WTC11 (cell line): ENCODE measurements at regions not wholly inside any gene's neighbourhood (a gene's known extent, or its start where the extent isn't known, plus 50 kb on each side); places are given as distances from the start of the nearest gene placed in this dataset.
A peak's percentile ranks its signal among the peaks of the same experiment; 100 is the strongest.

Experiments used
- ATAC-seq: fragments of 200-7000 bp; cut with Tn5 transposase; 2 replicates; pipeline ENCODE4 v1.10.0; 2021; ENCODE audit warnings: mild to moderate bottlenecking, moderate library complexity
- CTCF ChIA-PET: fragments of 300-600 bp; sonication (Branson Sonifier 250); formaldehyde crosslinking; loops from one replicate; lab custom pipeline; 2021; ENCODE audit warnings: antibody characterized with exemption; lab: Charles Lee
- POLR2A ChIA-PET: fragments of 350-600 bp; sonication (Branson Sonifier 250); formaldehyde crosslinking; loops from one replicate; lab custom pipeline; 2021; ENCODE audit warnings: antibody characterized with exemption; lab: Charles Lee
- DNase-seq: peaks from one replicate; pipeline ENCODE4 v3.0.0; 2021; ENCODE audit warnings: low spot score
- H3K27ac Mint-ChIP-seq: 2 replicates; pipeline ENCODE4 v1.8.0; 2021; ENCODE audit warnings: mixed read lengths
- H3K27me3 Mint-ChIP-seq: 2 replicates; pipeline ENCODE4 v1.8.0; 2021; ENCODE audit warnings: low read depth, mild to moderate bottlenecking, moderate library complexity, mixed read lengths
- H3K36me3 Mint-ChIP-seq: 2 replicates; pipeline ENCODE4 v1.8.0; 2021; ENCODE audit warnings: mixed read lengths
- H3K4me1 Mint-ChIP-seq: 2 replicates; pipeline ENCODE4 v1.8.0; 2022; ENCODE audit warnings: mixed read lengths
- H3K4me3 Mint-ChIP-seq: 2 replicates; pipeline ENCODE4 v1.8.0; 2021; ENCODE audit warnings: mild to moderate bottlenecking, moderate library complexity, mixed read lengths
- H3K9me3 Mint-ChIP-seq: 2 replicates; pipeline ENCODE4 v1.8.0; 2021; ENCODE audit warnings: mixed read lengths
- ATF1 ChIP-seq: sonication (generic); formaldehyde crosslinking; IDR thresholded peaks from 2 replicates; pipeline ENCODE4 v1.8.1; 2023; ENCODE audit warnings: mild to moderate bottlenecking, moderate library complexity, missing genetic modification reagents
- CTCF ChIP-seq: fragments of 200-600 bp; IDR thresholded peaks from 2 replicates; pipeline ENCODE4 v1.8.0; 2022; ENCODE audit warnings: antibody characterized with exemption
- ERG ChIP-seq: fragments of 250-450 bp; sonication (Bioruptor Pico); IDR thresholded peaks from 2 replicates; pipeline ENCODE4 v1.8.0; 2021; ENCODE audit warnings: mild to moderate bottlenecking
- FOXK1 ChIP-seq: sonication (generic); formaldehyde crosslinking; IDR thresholded peaks from 2 replicates; pipeline ENCODE4 v1.8.0; 2022; ENCODE audit warnings: mild to moderate bottlenecking, moderate library complexity, missing genetic modification reagents
- HMGA2 ChIP-seq: fragments of 250-450 bp; sonication (Bioruptor Pico); IDR thresholded peaks from 2 replicates; pipeline ENCODE4 v1.4.0; 2021; ENCODE audit warnings: mild to moderate bottlenecking, moderate library complexity
- MAX ChIP-seq: sonication (generic); formaldehyde crosslinking; IDR thresholded peaks from 2 replicates; pipeline ENCODE4 v1.8.0; 2022; ENCODE audit warnings: mild to moderate bottlenecking, missing genetic modification reagents
- MLX ChIP-seq: sonication (generic); formaldehyde crosslinking; IDR thresholded peaks from 2 replicates; pipeline ENCODE4 v1.8.1; 2023; ENCODE audit warnings: mild to moderate bottlenecking, missing genetic modification reagents, moderate library complexity
- NFATC4 ChIP-seq: fragments of 250-450 bp; sonication (Bioruptor Pico); IDR thresholded peaks from 2 replicates; pipeline ENCODE4 v1.9.0; 2021; ENCODE audit warnings: mild to moderate bottlenecking
- OVOL2 ChIP-seq: fragments of 250-450 bp; sonication (Bioruptor Pico); IDR thresholded peaks from 2 replicates; pipeline ENCODE4 v1.9.0; 2021; ENCODE audit warnings: mild to moderate bottlenecking, borderline replicate concordance
- PREB ChIP-seq: sonication (generic); formaldehyde crosslinking; IDR thresholded peaks from 2 replicates; pipeline ENCODE4 v1.8.1; 2022; ENCODE audit warnings: mild to moderate bottlenecking, missing genetic modification reagents, moderate library complexity, borderline replicate concordance
- PRRX2 ChIP-seq: fragments of 250-450 bp; sonication (Bioruptor Pico); IDR thresholded peaks from 2 replicates; pipeline ENCODE4 v1.8.0; 2021; ENCODE audit warnings: mild to moderate bottlenecking
- RELA ChIP-seq: sonication (generic); formaldehyde crosslinking; IDR thresholded peaks from 2 replicates; pipeline ENCODE4 v1.8.1; 2022; ENCODE audit warnings: missing genetic modification reagents, mild to moderate bottlenecking, borderline replicate concordance
- SMAD4 ChIP-seq: sonication (generic); formaldehyde crosslinking; IDR thresholded peaks from 2 replicates; pipeline ENCODE4 v1.8.0; 2022; ENCODE audit warnings: mild to moderate bottlenecking, missing genetic modification reagents
- TEAD4 ChIP-seq: sonication (generic); formaldehyde crosslinking; IDR thresholded peaks from 2 replicates; pipeline ENCODE4 v1.8.0; 2022; ENCODE audit warnings: mild to moderate bottlenecking, missing genetic modification reagents
- USF1 ChIP-seq: sonication (generic); formaldehyde crosslinking; IDR thresholded peaks from 2 replicates; pipeline ENCODE4 v1.8.0; 2022; ENCODE audit warnings: mild to moderate bottlenecking, missing genetic modification reagents
- USF2 ChIP-seq: sonication (generic); formaldehyde crosslinking; IDR thresholded peaks from 2 replicates; pipeline ENCODE4 v1.8.1; 2023; ENCODE audit warnings: mild to moderate bottlenecking, missing genetic modification reagents, moderate library complexity
- ZNF121 ChIP-seq: sonication (generic); formaldehyde crosslinking; IDR thresholded peaks from 2 replicates; pipeline ENCODE4 v1.8.0; 2023; ENCODE audit warnings: missing genetic modification reagents
- TF ChIP-seq, protein P1 (sequence below): sonication (generic); formaldehyde crosslinking; conservative IDR thresholded peaks from 2 replicates; pipeline ENCODE4 v1.8.1; 2022; ENCODE audit warnings: mild to moderate bottlenecking, missing genetic modification reagents
- TF ChIP-seq, protein P2 (sequence below): sonication (generic); formaldehyde crosslinking; IDR thresholded peaks from 2 replicates; pipeline ENCODE4 v1.8.0; 2023; ENCODE audit warnings: mild to moderate bottlenecking, missing genetic modification reagents
- TF ChIP-seq, protein P3 (sequence below): fragments of 250-450 bp; sonication (Bioruptor Pico); IDR thresholded peaks from 2 replicates; pipeline ENCODE4 v1.9.0; 2021; ENCODE audit warnings: mild to moderate bottlenecking, borderline replicate concordance

GRCh38 chr5:89128092-89128491 lies 245.1 kb upstream of the MEF2C start:
- no peak overlapping the region; the same call in 1 of the 2 replicates for H3K27ac Mint-ChIP-seq
- no peak overlapping the region for H3K4me3 Mint-ChIP-seq
- no peaks in the 10 kb centered on the region for H3K36me3 Mint-ChIP-seq
- H3K9me3 Mint-ChIP-seq: no peaks in the 10 kb centered on the region
- H3K27me3 Mint-ChIP-seq: no peaks in the 10 kb centered on the region
- TF ChIP-seq USF1 (CRISPR knock-in tag): no peak
- TF ChIP-seq PREB (CRISPR knock-in tag): no peak
- no peak for TF ChIP-seq USF2 (CRISPR knock-in tag)
- no peak for TF ChIP-seq NFATC4
- TF ChIP-seq SMAD4 (CRISPR knock-in tag): no peak
- no peak for TF ChIP-seq MLX (CRISPR knock-in tag)
- TF ChIP-seq MAX (CRISPR knock-in tag): no peak
- TF ChIP-seq CTCF: no peak
- no peak for TF ChIP-seq OVOL2 (CRISPR knock-in tag)
- TF ChIP-seq, protein P1, sequence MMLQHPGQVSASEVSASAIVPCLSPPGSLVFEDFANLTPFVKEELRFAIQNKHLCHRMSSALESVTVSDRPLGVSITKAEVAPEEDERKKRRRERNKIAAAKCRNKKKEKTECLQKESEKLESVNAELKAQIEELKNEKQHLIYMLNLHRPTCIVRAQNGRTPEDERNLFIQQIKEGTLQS: no peak
- TF ChIP-seq HMGA2: no peak
- TF ChIP-seq PRRX2 (CRISPR knock-in tag): no peak
- TF ChIP-seq, protein P2, sequence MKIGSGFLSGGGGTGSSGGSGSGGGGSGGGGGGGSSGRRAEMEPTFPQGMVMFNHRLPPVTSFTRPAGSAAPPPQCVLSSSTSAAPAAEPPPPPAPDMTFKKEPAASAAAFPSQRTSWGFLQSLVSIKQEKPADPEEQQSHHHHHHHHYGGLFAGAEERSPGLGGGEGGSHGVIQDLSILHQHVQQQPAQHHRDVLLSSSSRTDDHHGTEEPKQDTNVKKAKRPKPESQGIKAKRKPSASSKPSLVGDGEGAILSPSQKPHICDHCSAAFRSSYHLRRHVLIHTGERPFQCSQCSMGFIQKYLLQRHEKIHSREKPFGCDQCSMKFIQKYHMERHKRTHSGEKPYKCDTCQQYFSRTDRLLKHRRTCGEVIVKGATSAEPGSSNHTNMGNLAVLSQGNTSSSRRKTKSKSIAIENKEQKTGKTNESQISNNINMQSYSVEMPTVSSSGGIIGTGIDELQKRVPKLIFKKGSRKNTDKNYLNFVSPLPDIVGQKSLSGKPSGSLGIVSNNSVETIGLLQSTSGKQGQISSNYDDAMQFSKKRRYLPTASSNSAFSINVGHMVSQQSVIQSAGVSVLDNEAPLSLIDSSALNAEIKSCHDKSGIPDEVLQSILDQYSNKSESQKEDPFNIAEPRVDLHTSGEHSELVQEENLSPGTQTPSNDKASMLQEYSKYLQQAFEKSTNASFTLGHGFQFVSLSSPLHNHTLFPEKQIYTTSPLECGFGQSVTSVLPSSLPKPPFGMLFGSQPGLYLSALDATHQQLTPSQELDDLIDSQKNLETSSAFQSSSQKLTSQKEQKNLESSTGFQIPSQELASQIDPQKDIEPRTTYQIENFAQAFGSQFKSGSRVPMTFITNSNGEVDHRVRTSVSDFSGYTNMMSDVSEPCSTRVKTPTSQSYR (CRISPR knock-in tag): no peak
- TF ChIP-seq RELA (CRISPR knock-in tag): no peak
- TF ChIP-seq ERG (CRISPR knock-in tag): no peak
- no peak for TF ChIP-seq TEAD4 (CRISPR knock-in tag)
- TF ChIP-seq, protein P3, sequence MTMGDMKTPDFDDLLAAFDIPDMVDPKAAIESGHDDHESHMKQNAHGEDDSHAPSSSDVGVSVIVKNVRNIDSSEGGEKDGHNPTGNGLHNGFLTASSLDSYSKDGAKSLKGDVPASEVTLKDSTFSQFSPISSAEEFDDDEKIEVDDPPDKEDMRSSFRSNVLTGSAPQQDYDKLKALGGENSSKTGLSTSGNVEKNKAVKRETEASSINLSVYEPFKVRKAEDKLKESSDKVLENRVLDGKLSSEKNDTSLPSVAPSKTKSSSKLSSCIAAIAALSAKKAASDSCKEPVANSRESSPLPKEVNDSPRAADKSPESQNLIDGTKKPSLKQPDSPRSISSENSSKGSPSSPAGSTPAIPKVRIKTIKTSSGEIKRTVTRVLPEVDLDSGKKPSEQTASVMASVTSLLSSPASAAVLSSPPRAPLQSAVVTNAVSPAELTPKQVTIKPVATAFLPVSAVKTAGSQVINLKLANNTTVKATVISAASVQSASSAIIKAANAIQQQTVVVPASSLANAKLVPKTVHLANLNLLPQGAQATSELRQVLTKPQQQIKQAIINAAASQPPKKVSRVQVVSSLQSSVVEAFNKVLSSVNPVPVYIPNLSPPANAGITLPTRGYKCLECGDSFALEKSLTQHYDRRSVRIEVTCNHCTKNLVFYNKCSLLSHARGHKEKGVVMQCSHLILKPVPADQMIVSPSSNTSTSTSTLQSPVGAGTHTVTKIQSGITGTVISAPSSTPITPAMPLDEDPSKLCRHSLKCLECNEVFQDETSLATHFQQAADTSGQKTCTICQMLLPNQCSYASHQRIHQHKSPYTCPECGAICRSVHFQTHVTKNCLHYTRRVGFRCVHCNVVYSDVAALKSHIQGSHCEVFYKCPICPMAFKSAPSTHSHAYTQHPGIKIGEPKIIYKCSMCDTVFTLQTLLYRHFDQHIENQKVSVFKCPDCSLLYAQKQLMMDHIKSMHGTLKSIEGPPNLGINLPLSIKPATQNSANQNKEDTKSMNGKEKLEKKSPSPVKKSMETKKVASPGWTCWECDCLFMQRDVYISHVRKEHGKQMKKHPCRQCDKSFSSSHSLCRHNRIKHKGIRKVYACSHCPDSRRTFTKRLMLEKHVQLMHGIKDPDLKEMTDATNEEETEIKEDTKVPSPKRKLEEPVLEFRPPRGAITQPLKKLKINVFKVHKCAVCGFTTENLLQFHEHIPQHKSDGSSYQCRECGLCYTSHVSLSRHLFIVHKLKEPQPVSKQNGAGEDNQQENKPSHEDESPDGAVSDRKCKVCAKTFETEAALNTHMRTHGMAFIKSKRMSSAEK (CRISPR knock-in tag): no peak
- no peak for TF ChIP-seq ZNF121 (CRISPR knock-in tag)
- TF ChIP-seq ATF1: no peak
- no peak for TF ChIP-seq FOXK1 (CRISPR knock-in tag)
- TF ChIP-seq, all 79 proteins: peak for 0
- CTCF ChIA-PET: interaction anchor here (1.1 kb wide), 1 partner anchor 401 kb away, joined by 3 read pairs; no protein-coding TSS in a partner anchor
- H3K4me1 Mint-ChIP-seq: peaks cover 11% of the 10 kb centered on the region
- DNase-seq (no peak), ATAC-seq (peak; percentile 77)
- POLR2A ChIA-PET: no interaction called here
